Spleen (tissue), 11 donors: ENCODE measurements at regions not wholly inside any gene's neighbourhood (a gene's known extent, or its start where the extent isn't known, plus 50 kb on each side); places are given as distances from the start of the nearest gene placed in this dataset.
A peak's percentile ranks its signal among the peaks of the same experiment; 100 is the strongest.

ENCODE experiments used
- DNase-seq: peaks from one replicate; pipeline ENCODE4 v3.0.0-alpha.2; 2020
- H3K27ac ChIP-seq, 8 donors: fragments of 200-600 bp; sonication (generic) in 7 of 8; 1 replicate in 4 of 8; 2 replicates in 4 of 8; pipeline versions ENCODE4 v1.5.0 to v1.8.0; 2016 to 2021; ENCODE audit warnings: inconsistent platforms in 4 of 8, mild to moderate bottlenecking in 4 of 8, moderate library complexity in 1 of 8
- H3K27me3 ChIP-seq, 7 donors: fragments of 200-600 bp; sonication (generic) in 6 of 7; replicated peaks in 1 of 7; 1 replicate in 4 of 7; 2 replicates in 3 of 7; pipeline versions ENCODE4 v1.5.0 to v1.8.0; 2016 to 2021; ENCODE audit warnings: inconsistent platforms in 3 of 7, mild to moderate bottlenecking in 1 of 7
- H3K36me3 ChIP-seq, 6 donors: fragments of 200-600 bp; sonication (generic) in 5 of 6; 1 replicate in 4 of 6; 2 replicates in 2 of 6; pipeline versions ENCODE4 v1.5.0 to v1.8.0; 2016 to 2021; ENCODE audit warnings: inconsistent platforms in 2 of 6
- H3K4me1 ChIP-seq, 6 donors: fragments of 200-600 bp; sonication (generic) in 5 of 6; 1 replicate in 3 of 6; 2 replicates in 3 of 6; pipeline versions ENCODE4 v1.5.0 to v1.8.0; 2016 to 2021; ENCODE audit warnings: inconsistent platforms in 3 of 6
- H3K4me3 ChIP-seq, 8 donors: fragments of 200-600 bp; sonication (generic) in 7 of 8; 1 replicate in 4 of 8; 2 replicates in 4 of 8; pipeline versions ENCODE4 v1.5.0 to v1.8.0; 2016 to 2021; ENCODE audit warnings: inconsistent platforms in 4 of 8, mild to moderate bottlenecking in 4 of 8, moderate library complexity in 2 of 8
- H3K9me3 ChIP-seq, 8 donors: fragments of 200-600 bp; sonication (generic) in 7 of 8; 1 replicate in 4 of 8; 2 replicates in 4 of 8; pipeline versions ENCODE4 v1.5.0 to v1.8.0; 2016 to 2021; ENCODE audit warnings: inconsistent platforms in 4 of 8
- POLR2A ChIP-seq, 3 donors: fragments of 450-650 bp; IDR thresholded peaks; one replicate each; pipeline ENCODE4 v1.5.1; 2017; ENCODE audit warnings: antibody characterized with exemption in 3 of 3, mild to moderate bottlenecking in 1 of 3
- POLR2AphosphoS5 ChIP-seq, 3 donors: sonication (generic); formaldehyde crosslinking; IDR thresholded peaks; one replicate each; pipeline ENCODE4 v1.5.1; 2017; ENCODE audit warnings: antibody characterized with exemption in 3 of 3
- WGBS, 5 donors: extraction: QIAGEN DNeasy Blood & Tissue Kit in 3 of 5; methylation state at CpG; one replicate each; pipeline versions ENCODE4 v1.1.5 to v1.1.7; 2013 to 2018; 5-methylcytosine and 5-hydroxymethylcytosine counted together
- intact Hi-C: fragments of 100-400 bp; cut with DNase I; formaldehyde crosslinking; loops from one replicate; pipeline ENCODE4 v1.15.0; 2023; ENCODE audit warnings: low total_unique reads
- TF ChIP-seq, protein P1 (sequence below), 11 experiments: fragments of 200-600 bp in 7 of 11; fragments of 450-650 bp in 4 of 11; sonication (generic) in 4 of 11; IDR thresholded peaks in 8 of 11; conservative IDR thresholded peaks in 3 of 11; 1 replicate in 7 of 11; 2 replicates in 4 of 11; pipeline versions ENCODE4 v1.4.0 to v1.8.0; 2016 to 2021; ENCODE audit warnings: antibody characterized with exemption in 11 of 11, inconsistent platforms in 4 of 11, mild to moderate bottlenecking in 1 of 11
- donor health status: healthy with polysubstance abuse.
- donor health status: DM: no; HTN: no; CAD: no; lungs with moderate emphysema.
- donor health status: DM: no; HTN: no; CAD: no.
- donor health status: Bipolar disorder and iron deficiency.
- donor health status: healthy.
- donor health status: DM: no; HTN: no; CAD: no.
- donor health status: DM: yes; HTN: yes; CAD: no.

DNA sequence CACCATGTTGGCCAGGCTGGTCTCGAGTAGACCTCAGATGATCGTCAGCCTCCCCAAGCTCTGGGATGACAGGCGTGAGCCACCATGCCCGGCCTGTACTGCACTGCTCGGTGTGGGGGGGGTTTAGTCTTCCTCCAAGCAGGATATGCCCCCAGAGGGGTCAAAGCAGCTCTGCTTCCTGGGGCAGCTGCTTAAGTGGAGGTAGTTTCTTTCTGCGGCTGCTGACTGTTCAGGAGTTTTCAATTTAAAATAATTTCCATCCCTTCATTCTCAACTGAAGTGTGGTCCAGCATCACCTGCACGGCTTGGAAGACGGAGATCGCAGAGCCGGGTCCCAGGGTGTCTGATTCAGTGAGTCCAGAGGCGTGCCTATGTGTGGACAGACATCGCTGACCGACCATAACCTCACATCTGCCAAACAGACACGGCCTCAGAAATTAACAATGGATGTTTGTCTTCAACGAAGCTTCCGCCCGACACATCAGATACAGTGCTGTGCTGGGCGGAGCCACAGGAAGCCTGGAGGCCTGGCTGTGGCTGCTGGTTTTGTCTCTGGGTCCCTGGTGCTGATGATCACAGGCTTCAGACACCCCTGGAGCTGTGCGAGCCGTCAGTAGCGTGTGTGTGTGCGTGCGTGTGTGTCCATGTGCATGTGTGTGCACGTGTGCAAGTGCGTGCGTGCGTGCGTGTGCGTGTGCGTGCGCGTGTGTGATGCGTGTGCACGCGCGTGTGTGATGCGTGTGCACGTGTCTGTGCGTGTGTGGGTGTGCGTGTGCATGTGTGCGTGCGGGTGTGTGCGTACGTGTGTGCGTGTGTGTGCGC is 226.5 kb upstream of the PITRM1 start:
- Histone ChIP-seq H3K27me3 (no peaks in the 10 kb centered on the region), H3K4me3 (no peak overlapping the region), H3K27ac (peak overlapping the region in 5 of 8 donors; percentile 4 to 74 (median 67)), H3K4me1 (peaks cover 0 to 14% (median 0%) of the 10 kb centered on the region in 6 donors), H3K9me3 (peaks cover 0 to 7% (median 0%) of the 10 kb centered on the region in 8 donors), H3K36me3 (no peaks in the 10 kb centered on the region)
- intact Hi-C loops = no loop called here
- DNase-seq = peak; percentile 72
- 84 to 88% (median 86%) methylated on average over 40 to 46 of the region's 46 CpGs for WGBS, 5 donors
- TF ChIP-seq, protein P1, sequence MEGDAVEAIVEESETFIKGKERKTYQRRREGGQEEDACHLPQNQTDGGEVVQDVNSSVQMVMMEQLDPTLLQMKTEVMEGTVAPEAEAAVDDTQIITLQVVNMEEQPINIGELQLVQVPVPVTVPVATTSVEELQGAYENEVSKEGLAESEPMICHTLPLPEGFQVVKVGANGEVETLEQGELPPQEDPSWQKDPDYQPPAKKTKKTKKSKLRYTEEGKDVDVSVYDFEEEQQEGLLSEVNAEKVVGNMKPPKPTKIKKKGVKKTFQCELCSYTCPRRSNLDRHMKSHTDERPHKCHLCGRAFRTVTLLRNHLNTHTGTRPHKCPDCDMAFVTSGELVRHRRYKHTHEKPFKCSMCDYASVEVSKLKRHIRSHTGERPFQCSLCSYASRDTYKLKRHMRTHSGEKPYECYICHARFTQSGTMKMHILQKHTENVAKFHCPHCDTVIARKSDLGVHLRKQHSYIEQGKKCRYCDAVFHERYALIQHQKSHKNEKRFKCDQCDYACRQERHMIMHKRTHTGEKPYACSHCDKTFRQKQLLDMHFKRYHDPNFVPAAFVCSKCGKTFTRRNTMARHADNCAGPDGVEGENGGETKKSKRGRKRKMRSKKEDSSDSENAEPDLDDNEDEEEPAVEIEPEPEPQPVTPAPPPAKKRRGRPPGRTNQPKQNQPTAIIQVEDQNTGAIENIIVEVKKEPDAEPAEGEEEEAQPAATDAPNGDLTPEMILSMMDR (IDR thresholded peaks at IDR 0.05 in 8 of 11, conservative IDR thresholded peaks at IDR 0.05 in 3 of 11) = no peak
- TF ChIP-seq POLR2A (IDR thresholded peaks at IDR 0.05) (no peak), POLR2AphosphoS5 (IDR thresholded peaks at IDR 0.05) (peak in 1 of 3 donors; percentile 43)

- Histone ChIP-seq H3K36me3 (no peaks in the 10 kb centered on the region), H3K4me3 (no peak overlapping the region), H3K27ac (no peak overlapping the region), H3K9me3 (peaks cover 0 to 7% (median 0%) of the 10 kb centered on the region in 8 donors), H3K27me3 (no peaks in the 10 kb centered on the region), H3K4me1 (peaks cover 0 to 14% (median 0%) of the 10 kb centered on the region in 6 donors)
- intact Hi-C loops = no loop called here
- DNase-seq = peak; percentile 66
- WGBS, 5 donors = 90 to 95% (median 92%) methylated on average over 23 of the region's 23 CpGs
- TF ChIP-seq POLR2AphosphoS5 (IDR thresholded peaks at IDR 0.05) (no peak), POLR2A (IDR thresholded peaks at IDR 0.05) (no peak)
- TF ChIP-seq, protein P1 (IDR thresholded peaks at IDR 0.05 in 8 of 11, conservative IDR thresholded peaks at IDR 0.05 in 3 of 11) = no peak
Measured at GRCh38 chr10:3397846-3398245, 225.3 kb upstream of the PITRM1 start.

- TF ChIP-seq, protein P1 (IDR thresholded peaks at IDR 0.05 in 8 of 11, conservative IDR thresholded peaks at IDR 0.05 in 3 of 11) = no peak
- TF ChIP-seq POLR2AphosphoS5 (IDR thresholded peaks at IDR 0.05) = no peak
- TF ChIP-seq POLR2A (IDR thresholded peaks at IDR 0.05) = no peak
- intact Hi-C loops = no loop called here
- no peaks in the 10 kb centered on the region for H3K36me3 ChIP-seq
- H3K27me3 ChIP-seq = no peaks in the 10 kb centered on the region
- peaks cover 0 to 7% (median 0%) of the 10 kb centered on the region in 8 donors for H3K9me3 ChIP-seq
- WGBS, 5 donors = 86 to 95% (median 93%) methylated on average over 4 of the region's 4 CpGs
- H3K27ac ChIP-seq = no peak overlapping the region
- DNase-seq = no peak
- no peak overlapping the region for H3K4me3 ChIP-seq
- H3K4me1 ChIP-seq = peaks cover 0 to 14% (median 0%) of the 10 kb centered on the region in 6 donors
Measured at GRCh38 chr10:3397231-3397630, 224.6 kb upstream of the PITRM1 start.

DNA sequence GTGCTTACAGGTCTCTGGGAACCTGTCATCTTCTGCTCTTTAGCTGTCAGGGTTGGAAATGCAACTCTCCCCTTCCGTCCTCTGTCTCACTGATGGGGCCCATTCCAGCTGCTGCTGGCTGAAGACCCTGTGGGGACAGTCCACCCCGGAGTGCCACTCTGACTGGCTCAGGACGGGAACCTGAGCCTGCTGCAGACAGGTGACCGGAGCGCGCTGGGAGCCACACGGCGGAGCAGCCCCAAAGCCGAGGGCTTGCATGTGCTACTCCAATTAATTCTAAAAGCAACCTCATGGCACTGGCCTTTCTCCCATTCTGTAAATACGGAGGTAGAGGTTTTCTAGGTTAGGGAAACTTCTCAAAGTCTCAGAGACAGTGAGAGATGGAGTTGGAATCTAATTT is 223.5 kb upstream of the PITRM1 start:
- Histone ChIP-seq H3K4me3 (no peak overlapping the region), H3K9me3 (peaks cover 0 to 7% (median 0%) of the 10 kb centered on the region in 8 donors), H3K27me3 (no peaks in the 10 kb centered on the region), H3K27ac (no peak overlapping the region), H3K4me1 (peaks cover 0 to 14% (median 0%) of the 10 kb centered on the region in 6 donors), H3K36me3 (no peaks in the 10 kb centered on the region)
- DNase-seq = no peak
- WGBS, 5 donors = 85 to 91% (median 90%) methylated on average over 5 to 10 of the region's 10 CpGs
- TF ChIP-seq POLR2AphosphoS5 (IDR thresholded peaks at IDR 0.05) (no peak), POLR2A (IDR thresholded peaks at IDR 0.05) (no peak)
- TF ChIP-seq, protein P1 (IDR thresholded peaks at IDR 0.05 in 8 of 11, conservative IDR thresholded peaks at IDR 0.05 in 3 of 11) = no peak
- intact Hi-C loops = no loop called here
